ENCODE measurements at regions not wholly inside any gene's neighbourhood (a gene's known extent, or its start where the extent isn't known, plus 50 kb on each side); places are given as distances from the start of the nearest gene placed in this dataset.

DNA sequence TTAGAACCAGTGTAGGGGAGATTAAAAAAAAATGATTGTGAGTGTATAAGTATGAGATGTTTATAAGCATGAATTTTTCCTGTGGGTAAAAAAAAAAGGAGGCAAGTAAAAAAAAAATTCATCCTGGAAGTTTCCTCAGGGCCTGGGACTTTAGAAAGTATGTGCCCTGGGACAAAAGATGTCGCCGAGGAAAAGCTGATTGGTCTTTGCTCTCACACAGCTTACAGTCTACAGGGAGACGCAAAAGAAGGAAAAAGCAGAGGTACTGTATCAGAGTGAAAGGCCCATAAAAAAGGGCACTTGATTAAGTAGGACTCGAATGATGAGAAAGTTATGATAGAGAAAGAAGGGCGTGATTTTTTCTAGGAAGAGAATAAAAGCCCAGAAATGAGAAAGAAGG is 501.4 kb upstream of the MEF2C start:
- TF ChIP-seq, protein P1, sequence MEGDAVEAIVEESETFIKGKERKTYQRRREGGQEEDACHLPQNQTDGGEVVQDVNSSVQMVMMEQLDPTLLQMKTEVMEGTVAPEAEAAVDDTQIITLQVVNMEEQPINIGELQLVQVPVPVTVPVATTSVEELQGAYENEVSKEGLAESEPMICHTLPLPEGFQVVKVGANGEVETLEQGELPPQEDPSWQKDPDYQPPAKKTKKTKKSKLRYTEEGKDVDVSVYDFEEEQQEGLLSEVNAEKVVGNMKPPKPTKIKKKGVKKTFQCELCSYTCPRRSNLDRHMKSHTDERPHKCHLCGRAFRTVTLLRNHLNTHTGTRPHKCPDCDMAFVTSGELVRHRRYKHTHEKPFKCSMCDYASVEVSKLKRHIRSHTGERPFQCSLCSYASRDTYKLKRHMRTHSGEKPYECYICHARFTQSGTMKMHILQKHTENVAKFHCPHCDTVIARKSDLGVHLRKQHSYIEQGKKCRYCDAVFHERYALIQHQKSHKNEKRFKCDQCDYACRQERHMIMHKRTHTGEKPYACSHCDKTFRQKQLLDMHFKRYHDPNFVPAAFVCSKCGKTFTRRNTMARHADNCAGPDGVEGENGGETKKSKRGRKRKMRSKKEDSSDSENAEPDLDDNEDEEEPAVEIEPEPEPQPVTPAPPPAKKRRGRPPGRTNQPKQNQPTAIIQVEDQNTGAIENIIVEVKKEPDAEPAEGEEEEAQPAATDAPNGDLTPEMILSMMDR (IDR thresholded peaks at IDR 0.05), result no peak
- no peak overlapping the region for H3K27ac ChIP-seq
- H3K4me3 ChIP-seq, result no peak overlapping the region
- DNase-seq (ENCODE audit: low spot score), result no peak

DNA sequence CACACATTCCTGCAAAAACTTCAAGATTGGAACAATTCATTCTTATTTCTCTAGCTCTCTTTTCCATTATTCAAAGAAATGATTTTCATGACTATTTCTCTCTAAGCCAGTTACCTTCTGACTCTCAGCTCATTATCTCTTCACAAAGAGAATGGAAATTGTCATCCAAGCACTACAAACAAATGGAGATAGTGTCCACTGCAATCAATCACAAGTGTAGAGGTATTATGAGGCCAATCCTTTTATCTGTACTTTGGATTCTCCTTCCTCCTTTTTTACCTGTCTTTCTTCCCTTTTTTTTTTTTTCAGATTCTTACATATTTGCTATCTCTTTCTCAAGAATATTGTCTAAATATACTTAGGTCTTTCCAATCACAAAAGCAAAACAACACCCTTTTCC is 497.7 kb upstream of the MEF2C start:
- TF ChIP-seq, protein P1 (IDR thresholded peaks at IDR 0.05), result no peak

DNA sequence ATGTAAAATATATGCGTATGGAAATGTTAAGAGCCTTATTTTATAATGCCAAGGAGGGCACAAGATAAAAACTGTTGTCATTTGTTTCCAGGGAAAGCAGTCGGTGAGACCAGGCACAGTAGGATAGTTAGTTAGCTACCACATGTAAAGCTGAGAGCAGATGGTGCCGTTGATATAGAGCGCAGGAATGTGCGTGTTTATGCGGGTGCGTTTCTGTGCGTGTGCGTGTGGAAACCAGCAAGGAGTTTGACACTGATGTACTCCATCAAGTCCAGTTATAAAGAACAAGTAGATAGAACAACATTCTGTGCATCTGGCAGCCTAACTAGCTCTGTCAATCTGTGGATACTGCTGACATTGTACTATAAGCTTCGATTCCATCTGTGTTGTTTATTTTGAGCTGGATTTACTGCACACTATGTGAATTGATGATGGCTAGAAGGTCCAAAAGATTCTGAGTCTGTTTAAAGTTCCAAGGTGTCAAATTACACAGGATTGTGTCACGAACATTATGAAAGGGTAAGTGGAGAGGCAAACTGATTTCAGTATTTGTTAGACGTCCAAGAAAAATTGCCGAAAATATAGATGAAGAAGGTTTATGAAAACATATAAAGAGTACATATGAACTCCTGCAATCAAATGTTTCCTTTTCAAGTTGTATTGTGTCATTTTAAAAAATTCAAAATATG is 494.9 kb upstream of the MEF2C start:
- Histone ChIP-seq H3K4me3 (no peak overlapping the region), H3K27ac (no peak overlapping the region)
- TF ChIP-seq, protein P1 (IDR thresholded peaks at IDR 0.05), result no peak
- no peak for DNase-seq (ENCODE audit: low spot score)

More for the DNA sequence above, 497.7 kb upstream of the MEF2C start:
- DNase-seq (ENCODE audit: low spot score), result no peak
- Histone ChIP-seq H3K4me3 (no peak overlapping the region), H3K27ac (no peak overlapping the region)

DNA sequence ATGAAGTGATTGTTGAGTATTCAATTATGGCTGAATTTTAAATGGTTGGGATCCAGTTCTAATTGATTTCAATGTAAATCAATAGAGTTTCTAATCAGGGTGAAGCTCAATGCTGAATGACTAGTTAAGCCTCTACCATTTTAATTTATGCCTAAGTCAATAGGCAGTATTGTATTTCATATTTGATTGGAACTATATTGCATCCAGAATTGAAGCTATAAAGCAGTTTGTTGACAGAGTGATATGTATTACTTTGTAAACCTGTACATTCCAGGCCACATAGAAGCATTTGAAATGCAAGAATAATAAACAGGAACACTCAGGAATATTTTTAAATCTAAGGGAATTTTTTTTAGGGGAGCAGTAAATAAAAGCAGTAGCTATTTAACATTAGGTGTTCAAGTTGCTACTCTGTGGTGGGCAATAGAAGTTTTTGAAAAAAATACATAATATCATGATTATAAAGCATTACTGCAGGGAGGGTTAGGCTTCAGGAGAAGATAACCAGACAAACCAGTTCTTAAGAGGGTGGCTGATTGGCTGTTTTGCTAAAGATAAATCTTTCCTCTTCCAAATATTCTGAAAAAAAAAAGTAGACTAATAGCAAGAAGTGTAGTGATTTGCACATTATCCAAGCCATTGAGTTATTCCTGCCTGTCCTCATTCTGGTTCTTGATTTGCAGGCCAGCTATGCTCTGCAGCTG is 492.0 kb upstream of the MEF2C start:
- TF ChIP-seq, protein P1 (IDR thresholded peaks at IDR 0.05), result no peak
- Histone ChIP-seq H3K4me3 (no peak overlapping the region), H3K27ac (no peak overlapping the region)
- DNase-seq (ENCODE audit: low spot score), result no peak

DNA sequence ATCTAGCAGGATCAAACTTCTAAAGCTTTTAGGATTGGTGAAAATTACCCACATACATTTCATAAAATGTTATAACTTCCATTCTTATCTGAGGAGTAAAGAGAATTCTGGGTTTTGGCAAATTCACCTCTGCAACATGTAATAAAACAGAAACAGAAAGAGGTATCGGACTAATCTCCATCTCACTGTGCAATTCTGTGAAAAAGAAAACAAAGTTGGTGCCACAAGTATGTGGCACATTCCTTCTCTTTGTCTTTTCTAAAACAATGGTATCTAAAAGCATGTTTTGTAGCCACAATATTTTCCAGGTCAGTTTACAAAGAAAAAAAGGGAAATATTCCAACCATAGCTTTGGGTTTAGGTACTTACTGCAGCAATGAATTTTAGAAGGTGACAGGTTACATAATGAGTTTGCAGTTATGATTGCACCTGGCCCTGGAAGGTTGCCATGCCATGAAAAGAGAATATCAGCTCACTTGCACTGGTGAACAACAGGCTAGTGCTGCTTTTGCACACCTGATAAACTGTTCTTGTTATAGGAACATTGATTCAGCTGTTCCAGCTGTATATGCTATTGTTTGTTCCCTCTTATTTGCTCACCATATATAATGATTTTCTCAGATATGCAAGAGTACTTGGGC is 491.3 kb upstream of the MEF2C start:
- TF ChIP-seq, protein P1 (IDR thresholded peaks at IDR 0.05), result no peak
- no peak overlapping the region for H3K27ac ChIP-seq
- no peak overlapping the region for H3K4me3 ChIP-seq
- no peak for DNase-seq (ENCODE audit: low spot score)

DNA sequence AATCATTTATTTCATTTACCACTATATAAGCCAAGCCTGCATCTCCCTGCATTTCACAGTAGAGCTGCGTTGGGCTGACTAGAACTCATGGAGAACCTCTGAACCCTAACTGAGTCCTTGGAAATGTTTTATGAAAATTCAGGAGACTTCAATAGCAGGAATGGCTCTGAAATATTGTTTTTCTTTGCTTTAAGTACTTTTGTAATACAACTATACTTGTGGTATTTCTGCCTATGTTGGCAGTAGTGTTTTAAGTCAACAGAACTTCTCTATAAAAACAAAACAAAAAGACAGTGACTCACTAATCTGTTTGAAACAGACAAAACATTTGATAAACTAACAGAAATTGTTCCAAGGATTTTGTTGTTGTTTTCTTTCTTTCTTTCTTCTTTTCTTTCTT is 489.2 kb upstream of the MEF2C start:
- no peak for DNase-seq (ENCODE audit: low spot score)
- H3K27ac ChIP-seq, result no peak overlapping the region
- TF ChIP-seq, protein P1 (IDR thresholded peaks at IDR 0.05), result no peak
- no peak overlapping the region for H3K4me3 ChIP-seq
